Astrocyte of the cerebellum (primary cell): ENCODE measurements at regions not wholly inside any gene's neighbourhood (a gene's known extent, or its start where the extent isn't known, plus 50 kb on each side); places are given as distances from the start of the nearest gene placed in this dataset.

Source experiments
- DNase-seq: peaks from one replicate; pipeline ENCODE4 v3.0.0-alpha.2; 2011; ENCODE audit warnings: low read depth
- H3K4me3 ChIP-seq: 2 replicates; pipeline ENCODE4 v1.5.1; 2011; ENCODE audit warnings: mild to moderate bottlenecking, low read depth, low read length, moderate library complexity
- CTCF ChIP-seq: IDR thresholded peaks from 2 replicates; pipeline ENCODE4 v1.5.1; 2012; ENCODE audit warnings: low read length, low read depth, moderate library complexity, mild to moderate bottlenecking; ENCODE audit errors: missing control alignments
- in situ Hi-C: cut with HindIII; loops from 2 replicates; pipeline ENCODE4 v1.10.0; 2017; ENCODE audit warnings: low sequenced_read_pairs

DNA sequence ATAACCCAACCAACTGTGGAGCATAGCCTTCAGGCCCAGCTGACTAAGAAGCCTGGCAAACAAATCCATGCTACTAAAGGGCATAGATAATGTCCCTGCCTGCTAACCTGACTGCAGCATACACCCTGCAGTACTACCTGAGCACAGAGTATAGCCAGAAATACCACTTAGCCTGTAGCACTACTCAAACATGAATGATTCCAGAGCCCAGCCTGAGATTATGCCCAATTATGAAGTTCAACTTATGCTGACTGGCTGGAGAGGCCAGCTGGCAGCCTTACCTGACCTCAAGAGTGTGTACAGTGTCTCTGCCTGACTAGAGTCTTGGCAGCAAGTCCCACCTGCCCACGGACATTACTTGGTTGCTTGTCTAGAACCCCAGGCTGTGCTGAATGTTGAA is 1265.3 kb downstream of the CDH11 start:
- no peak for TF ChIP-seq CTCF
- no peak for DNase-seq
- in situ Hi-C loops, result no loop called here
- no peak overlapping the region for H3K4me3 ChIP-seq

DNA sequence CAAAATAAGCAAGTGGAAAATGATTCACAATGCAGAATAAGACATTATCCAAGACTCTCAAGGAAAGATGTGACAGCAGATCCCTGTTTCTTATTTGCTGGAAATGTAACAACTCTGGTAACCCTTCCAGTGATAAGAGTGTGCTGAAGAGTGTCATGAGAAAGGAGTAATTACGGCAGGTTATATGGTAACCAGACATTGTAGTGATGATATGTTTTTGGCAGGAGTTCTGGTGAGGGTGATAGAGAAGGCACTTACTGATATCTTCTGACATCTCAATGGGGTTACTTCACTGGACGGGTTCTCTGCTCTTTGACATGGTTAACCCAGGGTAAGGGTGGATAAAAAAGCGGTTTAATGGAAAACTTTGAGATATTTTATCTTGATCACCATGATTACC is 1270.9 kb downstream of the CDH11 start:
- in situ Hi-C loops, result no loop called here
- no peak for TF ChIP-seq CTCF
- H3K4me3 ChIP-seq, result no peak overlapping the region
- no peak for DNase-seq

GRCh38 chr16:63841271-63841670 is 1280.6 kb downstream of the CDH11 start:
- no peak for DNase-seq
- no peak for TF ChIP-seq CTCF
- in situ Hi-C loops, result no loop called here
- no peak overlapping the region for H3K4me3 ChIP-seq

GRCh38 chr16:63830061-63830460 is 1291.8 kb downstream of the CDH11 start:
- in situ Hi-C loops, result no loop called here
- no peak for DNase-seq
- TF ChIP-seq CTCF, result no peak
- H3K4me3 ChIP-seq, result no peak overlapping the region

GRCh38 chr16:63822818-63823217 is 1299.0 kb downstream of the CDH11 start:
- TF ChIP-seq CTCF, result no peak
- in situ Hi-C loops, result no loop called here

GRCh38 chr16:63816276-63816675 is 1305.6 kb downstream of the CDH11 start:
- in situ Hi-C loops, result no loop called here
- TF ChIP-seq CTCF, result no peak
- H3K4me3 ChIP-seq, result no peak overlapping the region
- no peak for DNase-seq

More at GRCh38 chr16:63822818-63823217, 1299.0 kb downstream of the CDH11 start:
- DNase-seq, result no peak
- no peak overlapping the region for H3K4me3 ChIP-seq

DNA sequence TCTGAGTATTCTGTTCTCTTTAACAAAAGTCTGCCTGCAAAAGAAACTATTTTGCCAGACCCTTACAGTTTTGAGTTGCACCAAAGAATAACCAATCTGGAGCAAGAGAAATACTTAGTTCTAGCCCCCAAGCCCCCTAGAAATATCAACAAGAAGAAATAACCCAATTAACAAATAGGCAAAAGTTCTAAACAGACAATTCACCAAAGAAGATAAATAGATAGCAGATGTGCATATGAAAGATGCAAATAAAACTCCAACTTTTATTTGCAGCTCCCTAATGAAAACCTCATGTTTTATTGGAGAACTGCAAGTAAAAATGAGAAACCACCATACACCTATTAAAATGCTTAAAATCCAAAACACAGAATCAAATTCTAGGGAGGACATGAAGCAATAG is 1308.0 kb downstream of the CDH11 start:
- no peak for TF ChIP-seq CTCF
- no peak overlapping the region for H3K4me3 ChIP-seq
- no peak for DNase-seq
- in situ Hi-C loops, result no loop called here
